ENCODE measurements at regions not wholly inside any gene's neighbourhood (a gene's known extent, or its start where the extent isn't known, plus 50 kb on each side); places are given as distances from the start of the nearest gene placed in this dataset.

DNA sequence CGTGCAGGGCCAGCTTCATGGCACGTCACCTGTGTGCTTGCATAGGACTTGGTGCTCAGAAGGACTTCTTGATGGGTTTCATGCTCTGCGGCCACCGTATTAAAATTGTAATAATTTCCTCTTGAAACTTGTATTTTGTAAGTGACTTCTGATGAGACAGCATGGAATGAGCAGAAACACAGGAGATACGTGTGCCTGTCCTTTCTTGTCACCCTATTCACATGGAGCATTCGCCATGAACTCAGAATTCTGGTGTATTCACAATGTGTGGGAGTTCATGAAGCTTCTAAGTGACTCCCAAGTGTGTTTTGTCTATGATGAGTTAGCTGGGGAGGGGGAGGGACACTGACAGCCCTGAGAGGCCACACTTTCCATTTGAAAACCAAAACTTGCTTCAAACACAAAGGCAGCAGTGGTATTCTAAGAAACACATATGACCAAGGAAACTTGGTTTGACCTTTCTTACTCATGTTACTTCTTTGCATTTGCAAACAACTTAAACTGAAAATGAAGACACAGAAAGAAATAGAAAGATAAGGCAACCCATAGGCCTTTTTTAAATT, 92.1 kb upstream of the NEDD9 start:
- Histone ChIP-seq H3K27me3 (ENCODE audit: control insufficient read depth, insufficient read depth, low read length) (no peaks in the 10 kb centered on the region), H3K4me2 (ENCODE audit: low read length) (no peak overlapping the region), H3K9me3 (ENCODE audit: control insufficient read depth, low read length) (no peaks in the 10 kb centered on the region), H3K27ac (no peak overlapping the region), H3K9ac (no peak overlapping the region), H3K4me1 (no peaks in the 10 kb centered on the region), H3K4me3 (ENCODE audit: low read depth, low read length) (no peak overlapping the region), H3K36me3 (ENCODE audit: control insufficient read depth, insufficient read depth, low read length) (no peaks in the 10 kb centered on the region), H2AFZ (no peak overlapping the region), H3K79me2 (no peaks in the 10 kb centered on the region)
- TF ChIP-seq, protein P1, sequence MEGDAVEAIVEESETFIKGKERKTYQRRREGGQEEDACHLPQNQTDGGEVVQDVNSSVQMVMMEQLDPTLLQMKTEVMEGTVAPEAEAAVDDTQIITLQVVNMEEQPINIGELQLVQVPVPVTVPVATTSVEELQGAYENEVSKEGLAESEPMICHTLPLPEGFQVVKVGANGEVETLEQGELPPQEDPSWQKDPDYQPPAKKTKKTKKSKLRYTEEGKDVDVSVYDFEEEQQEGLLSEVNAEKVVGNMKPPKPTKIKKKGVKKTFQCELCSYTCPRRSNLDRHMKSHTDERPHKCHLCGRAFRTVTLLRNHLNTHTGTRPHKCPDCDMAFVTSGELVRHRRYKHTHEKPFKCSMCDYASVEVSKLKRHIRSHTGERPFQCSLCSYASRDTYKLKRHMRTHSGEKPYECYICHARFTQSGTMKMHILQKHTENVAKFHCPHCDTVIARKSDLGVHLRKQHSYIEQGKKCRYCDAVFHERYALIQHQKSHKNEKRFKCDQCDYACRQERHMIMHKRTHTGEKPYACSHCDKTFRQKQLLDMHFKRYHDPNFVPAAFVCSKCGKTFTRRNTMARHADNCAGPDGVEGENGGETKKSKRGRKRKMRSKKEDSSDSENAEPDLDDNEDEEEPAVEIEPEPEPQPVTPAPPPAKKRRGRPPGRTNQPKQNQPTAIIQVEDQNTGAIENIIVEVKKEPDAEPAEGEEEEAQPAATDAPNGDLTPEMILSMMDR (IDR thresholded peaks at IDR 0.05) = no peak

DNA sequence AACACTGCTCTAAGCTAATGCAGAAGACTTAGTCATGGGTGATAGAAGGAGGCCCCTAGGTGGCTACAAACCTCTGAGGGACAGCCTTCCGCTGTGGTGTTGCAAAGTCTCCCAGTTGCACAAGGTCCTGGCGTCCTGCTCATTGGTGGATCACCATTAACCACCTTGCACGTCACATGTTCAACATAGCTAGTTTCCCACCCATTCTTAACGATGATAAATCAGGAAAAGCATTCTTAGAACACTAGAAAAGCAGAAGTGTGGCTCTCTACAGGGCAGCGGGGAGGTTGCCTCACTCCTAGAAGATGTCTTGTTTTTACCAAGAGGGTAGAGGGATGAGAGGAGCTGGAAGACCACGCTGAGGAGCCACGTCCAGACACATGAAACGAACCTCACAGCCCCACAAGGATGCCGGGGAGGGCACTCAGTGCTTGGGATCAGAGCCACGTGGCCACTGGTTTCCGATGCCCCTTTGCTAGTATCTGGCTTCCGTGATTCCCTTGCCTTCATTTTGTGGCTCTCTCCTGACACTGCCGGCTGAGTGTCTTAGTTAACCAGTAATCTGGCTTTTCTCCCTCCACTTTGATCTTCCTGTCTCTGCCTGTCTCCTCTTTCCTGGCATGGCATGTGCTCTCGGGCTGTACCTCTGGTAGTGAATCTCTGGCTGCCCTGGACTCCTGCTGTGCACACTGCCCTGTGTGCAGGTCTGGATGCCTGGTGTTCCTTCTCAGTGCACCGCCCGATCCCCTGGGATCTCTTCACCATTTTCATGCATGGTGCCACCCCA, 91.4 kb upstream of the NEDD9 start:
- Histone ChIP-seq H3K4me3 (ENCODE audit: low read depth, low read length) (no peak overlapping the region), H3K79me2 (no peaks in the 10 kb centered on the region), H3K36me3 (ENCODE audit: control insufficient read depth, insufficient read depth, low read length) (no peaks in the 10 kb centered on the region), H3K27me3 (ENCODE audit: control insufficient read depth, insufficient read depth, low read length) (no peaks in the 10 kb centered on the region), H3K9ac (no peak overlapping the region), H3K4me2 (ENCODE audit: low read length) (no peak overlapping the region), H2AFZ (no peak overlapping the region), H3K4me1 (no peaks in the 10 kb centered on the region), H3K27ac (no peak overlapping the region), H3K9me3 (ENCODE audit: control insufficient read depth, low read length) (no peaks in the 10 kb centered on the region)
- TF ChIP-seq, protein P1 (IDR thresholded peaks at IDR 0.05) = no peak

DNA sequence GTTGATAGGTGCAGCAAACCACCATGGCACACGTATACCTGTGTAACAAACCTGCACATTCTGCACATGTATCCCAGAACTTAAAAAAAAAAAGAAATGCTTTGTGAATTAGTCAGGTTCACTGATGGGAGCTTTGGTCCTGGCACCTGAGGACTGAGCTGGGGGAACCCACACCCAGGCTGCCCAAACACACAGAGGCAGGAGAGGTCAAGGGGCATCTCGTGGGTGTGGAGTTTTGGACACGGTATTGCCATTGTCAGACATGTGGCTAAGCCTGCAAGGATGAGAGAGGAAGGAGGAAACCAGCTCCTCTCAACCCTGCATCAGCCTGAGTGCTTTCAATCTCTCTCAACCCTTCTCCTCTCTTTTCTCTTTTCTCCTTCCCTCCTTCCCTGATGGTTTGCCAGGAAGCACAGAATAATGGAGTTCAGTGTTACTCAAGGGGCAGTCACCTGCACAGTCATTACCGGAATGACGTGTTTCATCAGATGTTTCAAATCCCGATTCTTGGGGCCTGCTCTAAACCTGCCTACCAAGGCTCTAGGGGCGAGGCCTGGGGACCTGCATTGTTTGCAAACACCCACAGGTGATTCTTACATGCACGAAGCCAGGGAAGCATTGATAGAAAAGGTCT, 89.9 kb upstream of the NEDD9 start:
- H3K36me3 ChIP-seq (ENCODE audit: control insufficient read depth, insufficient read depth, low read length) = no peaks in the 10 kb centered on the region
- TF ChIP-seq, protein P1 (IDR thresholded peaks at IDR 0.05) = no peak
- no peaks in the 10 kb centered on the region for H3K9me3 ChIP-seq (ENCODE audit: control insufficient read depth, low read length)
- H3K79me2 ChIP-seq = no peaks in the 10 kb centered on the region
- no peak overlapping the region for H3K9ac ChIP-seq
- no peak overlapping the region for H3K4me3 ChIP-seq (ENCODE audit: low read depth, low read length)
- no peak overlapping the region for H3K4me2 ChIP-seq (ENCODE audit: low read length)
- H3K27ac ChIP-seq = no peak overlapping the region
- H2AFZ ChIP-seq = no peak overlapping the region
- no peaks in the 10 kb centered on the region for H3K4me1 ChIP-seq
- no peaks in the 10 kb centered on the region for H3K27me3 ChIP-seq (ENCODE audit: control insufficient read depth, insufficient read depth, low read length)

DNA sequence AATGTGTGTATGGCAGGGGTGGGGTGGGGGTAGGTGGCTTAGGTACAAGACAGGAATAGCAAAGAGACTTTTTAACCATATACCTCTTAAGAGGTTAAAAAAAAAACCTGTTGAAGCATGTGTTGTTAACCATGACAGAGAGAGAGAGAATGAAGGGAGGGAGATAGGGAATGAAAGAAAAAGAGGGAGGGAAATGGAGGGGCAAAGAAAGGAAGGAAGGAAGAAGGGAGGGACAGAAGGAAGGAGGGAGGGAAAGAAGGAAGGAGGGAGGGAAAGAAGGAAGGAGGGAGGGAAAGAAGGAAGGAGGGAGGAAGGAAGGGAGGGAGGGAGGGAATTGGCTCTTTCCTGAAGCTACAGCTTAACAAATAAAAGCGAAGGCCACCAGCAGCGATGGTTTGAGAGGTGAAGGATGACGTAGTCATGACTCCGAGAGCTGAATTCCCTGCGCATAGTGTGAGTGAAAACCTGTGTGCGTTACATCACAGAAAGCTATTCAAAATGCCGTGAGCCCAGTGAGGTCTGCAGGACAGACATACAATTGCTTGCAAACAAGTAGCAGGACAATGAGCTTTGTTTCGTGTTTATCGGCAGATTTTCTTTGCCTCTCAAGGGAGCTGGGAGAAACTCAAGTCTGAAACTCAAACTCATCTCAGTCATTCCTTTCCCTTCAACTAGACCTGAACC, 88.6 kb upstream of the NEDD9 start:
- H3K36me3 ChIP-seq (ENCODE audit: control insufficient read depth, insufficient read depth, low read length) = no peaks in the 10 kb centered on the region
- no peaks in the 10 kb centered on the region for H3K79me2 ChIP-seq
- H3K4me1 ChIP-seq = no peaks in the 10 kb centered on the region
- TF ChIP-seq, protein P1 (IDR thresholded peaks at IDR 0.05) = no peak
- no peak overlapping the region for H3K27ac ChIP-seq
- H3K4me2 ChIP-seq (ENCODE audit: low read length) = no peak overlapping the region
- no peaks in the 10 kb centered on the region for H3K27me3 ChIP-seq (ENCODE audit: control insufficient read depth, insufficient read depth, low read length)
- no peak overlapping the region for H3K9ac ChIP-seq
- H3K9me3 ChIP-seq (ENCODE audit: control insufficient read depth, low read length) = no peaks in the 10 kb centered on the region
- H2AFZ ChIP-seq = no peak overlapping the region
- H3K4me3 ChIP-seq (ENCODE audit: low read depth, low read length) = no peak overlapping the region
